Adrenal gland (tissue), 9 donors: ENCODE measurements at regions not wholly inside any gene's neighbourhood (a gene's known extent, or its start where the extent isn't known, plus 50 kb on each side); places are given as distances from the start of the nearest gene placed in this dataset.

Source experiments
- DNase-seq, 7 donors: peaks; one replicate each; pipeline ENCODE4 v3.0.0-alpha.2; 2019 to 2020
- H3K27ac ChIP-seq, 5 donors: fragments of 200-600 bp; sonication (generic) in 4 of 5; 1 replicate in 3 of 5; 2 replicates in 2 of 5; pipeline versions ENCODE4 v1.5.1 to v1.8.0; 2016 to 2020; ENCODE audit warnings: mild to moderate bottlenecking in 1 of 5
- H3K27me3 ChIP-seq: fragments of 200-600 bp; 2 replicates; pipeline ENCODE4 v1.8.0; 2021
- H3K36me3 ChIP-seq, 2 donors: fragments of 200-600 bp; replicated peaks in 1 of 2; 1 replicate in 1 of 2; 2 replicates in 1 of 2; pipeline versions ENCODE4 v1.5.1 to v1.8.0; 2018 to 2022
- H3K4me1 ChIP-seq, 2 donors: fragments of 200-600 bp; replicated peaks in 1 of 2; 1 replicate in 1 of 2; 2 replicates in 1 of 2; pipeline versions ENCODE4 v1.5.1 to v1.8.0; 2018 to 2021
- H3K4me3 ChIP-seq, 4 donors: fragments of 200-600 bp; sonication (generic) in 3 of 4; one replicate each; pipeline ENCODE4 v1.5.1; 2016 to 2018
- H3K9me3 ChIP-seq, 3 donors: fragments of 200-600 bp; sonication (generic) in 1 of 3; replicated peaks in 1 of 3; 1 replicate in 2 of 3; 2 replicates in 1 of 3; pipeline versions ENCODE4 v1.5.1 to v1.8.0; 2016 to 2021
- CTCF ChIP-seq, 6 experiments: fragments of 450-650 bp in 4 of 6; fragments of 200-600 bp in 2 of 6; sonication (generic) in 1 of 6; IDR thresholded peaks; 1 replicate in 5 of 6; 2 replicates in 1 of 6; pipeline versions ENCODE4 v1.5.1 to v1.8.0; 2016 to 2021; ENCODE audit warnings: antibody characterized with exemption in 6 of 6, mild to moderate bottlenecking in 2 of 6, moderate library complexity in 1 of 6
- POLR2A ChIP-seq, 2 donors: fragments of 450-650 bp; IDR thresholded peaks; one replicate each; pipeline ENCODE4 v1.6.1; 2017; ENCODE audit warnings: antibody characterized with exemption in 2 of 2, mild to moderate bottlenecking in 2 of 2, moderate library complexity in 1 of 2
- WGBS, 4 donors: extraction: QIAGEN DNeasy Blood & Tissue Kit in 2 of 4; methylation state at CpG; one replicate each; pipeline versions ENCODE4 v1.1.5 to v1.1.7; 2013 to 2017; 5-methylcytosine and 5-hydroxymethylcytosine counted together
- intact Hi-C, 2 donors: fragments of 100-400 bp; cut with DNase I; formaldehyde crosslinking; loops; one replicate each; pipeline versions ENCODE4 v1.14.1 to v1.15.0; 2022 to 2023
- donor health status: healthy with polysubstance abuse.
- donor health status: Bipolar disorder and iron deficiency.
- donor health status: DM: yes; HTN: yes; CAD: no.
- donor health status: DM: no; HTN: no; CAD: no.
- donor health status: DM: no; HTN: no; CAD: no.

- H3K4me1 ChIP-seq, result no peaks in the 10 kb centered on the region
- intact Hi-C loops, result no loop called here
- no peak for TF ChIP-seq POLR2A (IDR thresholded peaks at IDR 0.05)
- TF ChIP-seq CTCF (IDR thresholded peaks at IDR 0.05), result no peak
- H3K36me3 ChIP-seq, result no peaks in the 10 kb centered on the region
- no peaks in the 10 kb centered on the region for H3K9me3 ChIP-seq
- WGBS, 4 donors, result 0 to 64% (median 60%) methylated on average over 1 of the region's 1 CpG
- H3K27me3 ChIP-seq, result no peaks in the 10 kb centered on the region
- no peak overlapping the region for H3K27ac ChIP-seq
- no peak overlapping the region for H3K4me3 ChIP-seq
- no peak for DNase-seq
Observed at GRCh38 chr6:150725795-150726194, 126.1 kb downstream of the PLEKHG1 start.

GRCh38 chr6:150729188-150729748 is 129.6 kb downstream of the PLEKHG1 start:
- Histone ChIP-seq H3K36me3 (no peaks in the 10 kb centered on the region), H3K4me1 (no peaks in the 10 kb centered on the region), H3K9me3 (no peaks in the 10 kb centered on the region), H3K27ac (no peak overlapping the region), H3K27me3 (no peaks in the 10 kb centered on the region), H3K4me3 (no peak overlapping the region)
- DNase-seq, result no peak
- WGBS, 4 donors, result 84 to 94% (median 88%) methylated on average over 7 of the region's 7 CpGs
- intact Hi-C loops, result no loop called here
- TF ChIP-seq POLR2A (IDR thresholded peaks at IDR 0.05), result no peak
- no peak for TF ChIP-seq CTCF (IDR thresholded peaks at IDR 0.05)

GRCh38 chr6:150730801-150731457 is 131.2 kb downstream of the PLEKHG1 start:
- Histone ChIP-seq H3K4me3 (no peak overlapping the region), H3K4me1 (no peaks in the 10 kb centered on the region), H3K27me3 (no peaks in the 10 kb centered on the region), H3K36me3 (no peaks in the 10 kb centered on the region), H3K9me3 (no peaks in the 10 kb centered on the region), H3K27ac (no peak overlapping the region)
- intact Hi-C loops, result no loop called here
- WGBS, 4 donors, result 87 to 94% (median 89%) methylated on average over 7 of the region's 7 CpGs
- no peak for TF ChIP-seq CTCF (IDR thresholded peaks at IDR 0.05)
- no peak for TF ChIP-seq POLR2A (IDR thresholded peaks at IDR 0.05)
- no peak for DNase-seq

- Histone ChIP-seq H3K36me3 (no peaks in the 10 kb centered on the region), H3K27me3 (no peaks in the 10 kb centered on the region), H3K4me1 (no peaks in the 10 kb centered on the region), H3K27ac (no peak overlapping the region), H3K4me3 (no peak overlapping the region), H3K9me3 (no peaks in the 10 kb centered on the region)
- no peak for TF ChIP-seq CTCF (IDR thresholded peaks at IDR 0.05)
- TF ChIP-seq POLR2A (IDR thresholded peaks at IDR 0.05), result no peak
- DNase-seq, result no peak
- intact Hi-C loops, result no loop called here
- WGBS, 4 donors, result 79 to 89% (median 83%) methylated on average over 12 of the region's 12 CpGs
Observed at GRCh38 chr6:150732765-150733539, 132.6 kb upstream of the MTHFD1L start.
